GM12875 (cell line): ENCODE measurements at regions not wholly inside any gene's neighbourhood (a gene's known extent, or its start where the extent isn't known, plus 50 kb on each side); places are given as distances from the start of the nearest gene placed in this dataset.

Source experiments
- H3K4me3 ChIP-seq: one replicate; pipeline ENCODE4 v1.5.1; 2011; ENCODE audit warnings: low read depth, low read length, control low read depth
- CTCF ChIP-seq: IDR thresholded peaks from 2 replicates; pipeline ENCODE4 v1.5.1; 2011; ENCODE audit warnings: low read depth, mild to moderate bottlenecking, control low read depth, inconsistent platforms, low read length, moderate library complexity, borderline replicate concordance; ENCODE audit not compliant: insufficient read depth

GRCh38 chr17:33730131-33730530, 437.0 kb upstream of the ASIC2 start:
- TF ChIP-seq CTCF: no peak
- no peak overlapping the region for H3K4me3 ChIP-seq

- no peak overlapping the region for H3K4me3 ChIP-seq
- TF ChIP-seq CTCF: no peak
These were observed 439.0 kb upstream of the ASIC2 start for GRCh38 chr17:33732116-33732515.

- TF ChIP-seq CTCF: no peak
- H3K4me3 ChIP-seq: no peak overlapping the region
These were observed 446.6 kb upstream of the ASIC2 start for GRCh38 chr17:33739714-33740113.

- TF ChIP-seq CTCF: no peak
- H3K4me3 ChIP-seq: no peak overlapping the region
These were observed 452.1 kb upstream of the ASIC2 start for GRCh38 chr17:33745047-33745760.

- TF ChIP-seq CTCF: no peak
These were observed 456.1 kb upstream of the ASIC2 start for GRCh38 chr17:33749171-33749570.

GRCh38 chr17:33750943-33751701, 458.0 kb upstream of the ASIC2 start:
- TF ChIP-seq CTCF: peak; percentile 80
- no peak overlapping the region for H3K4me3 ChIP-seq

More at GRCh38 chr17:33749171-33749570, 456.1 kb upstream of the ASIC2 start:
- H3K4me3 ChIP-seq: no peak overlapping the region

- no peak overlapping the region for H3K4me3 ChIP-seq
These were observed 458.6 kb upstream of the ASIC2 start for GRCh38 chr17:33751702-33752065.

More at GRCh38 chr17:33751702-33752065, 458.6 kb upstream of the ASIC2 start:
- no peak for TF ChIP-seq CTCF
